ENCODE measurements at regions not wholly inside any gene's neighbourhood (a gene's known extent, or its start where the extent isn't known, plus 50 kb on each side); places are given as distances from the start of the nearest gene placed in this dataset.

DNA sequence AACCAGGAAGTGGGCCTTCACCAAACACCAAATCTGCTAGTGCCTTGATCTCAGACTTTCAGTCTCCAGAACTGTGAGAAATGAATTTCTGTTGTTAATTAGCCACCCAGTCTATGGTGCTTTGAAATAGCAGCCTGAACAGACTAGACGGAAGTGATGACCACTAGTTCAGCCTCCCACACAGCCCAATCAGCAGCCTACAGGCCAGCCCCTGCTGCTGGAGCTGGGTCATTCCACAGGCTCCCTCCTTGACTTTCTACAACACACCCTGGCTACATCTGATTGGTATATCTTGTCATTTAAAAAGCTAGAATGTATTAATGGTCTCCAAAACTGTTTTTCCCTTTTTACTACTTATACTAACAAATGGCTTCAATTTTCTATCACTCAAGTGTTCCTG lies 277.2 kb upstream of the TAC1 start:
- TF ChIP-seq, protein P1, sequence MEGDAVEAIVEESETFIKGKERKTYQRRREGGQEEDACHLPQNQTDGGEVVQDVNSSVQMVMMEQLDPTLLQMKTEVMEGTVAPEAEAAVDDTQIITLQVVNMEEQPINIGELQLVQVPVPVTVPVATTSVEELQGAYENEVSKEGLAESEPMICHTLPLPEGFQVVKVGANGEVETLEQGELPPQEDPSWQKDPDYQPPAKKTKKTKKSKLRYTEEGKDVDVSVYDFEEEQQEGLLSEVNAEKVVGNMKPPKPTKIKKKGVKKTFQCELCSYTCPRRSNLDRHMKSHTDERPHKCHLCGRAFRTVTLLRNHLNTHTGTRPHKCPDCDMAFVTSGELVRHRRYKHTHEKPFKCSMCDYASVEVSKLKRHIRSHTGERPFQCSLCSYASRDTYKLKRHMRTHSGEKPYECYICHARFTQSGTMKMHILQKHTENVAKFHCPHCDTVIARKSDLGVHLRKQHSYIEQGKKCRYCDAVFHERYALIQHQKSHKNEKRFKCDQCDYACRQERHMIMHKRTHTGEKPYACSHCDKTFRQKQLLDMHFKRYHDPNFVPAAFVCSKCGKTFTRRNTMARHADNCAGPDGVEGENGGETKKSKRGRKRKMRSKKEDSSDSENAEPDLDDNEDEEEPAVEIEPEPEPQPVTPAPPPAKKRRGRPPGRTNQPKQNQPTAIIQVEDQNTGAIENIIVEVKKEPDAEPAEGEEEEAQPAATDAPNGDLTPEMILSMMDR (IDR thresholded peaks at IDR 0.05; ENCODE audit: poor library complexity): no peak
- TF ChIP-seq EZH2 (IDR thresholded peaks at IDR 0.05; ENCODE audit: borderline replicate concordance): no peak
- no peak for TF ChIP-seq EZH2phosphoT487 (IDR thresholded peaks at IDR 0.05; ENCODE audit: low read depth, severe bottlenecking, unreplicated experiment)

Measured in hepatocyte (in vitro differentiated cells).